GM18502 (cell line): ENCODE measurements at regions not wholly inside any gene's neighbourhood (a gene's known extent, or its start where the extent isn't known, plus 50 kb on each side); places are given as distances from the start of the nearest gene placed in this dataset.

Experiments used
- ATAC-seq: cut with Tn5 transposase; IDR thresholded peaks from one replicate; pipeline ENCODE4 v1.9.1; 2021; ENCODE audit warnings: mild to moderate bottlenecking; ENCODE audit not compliant: unreplicated experiment, poor library complexity

DNA sequence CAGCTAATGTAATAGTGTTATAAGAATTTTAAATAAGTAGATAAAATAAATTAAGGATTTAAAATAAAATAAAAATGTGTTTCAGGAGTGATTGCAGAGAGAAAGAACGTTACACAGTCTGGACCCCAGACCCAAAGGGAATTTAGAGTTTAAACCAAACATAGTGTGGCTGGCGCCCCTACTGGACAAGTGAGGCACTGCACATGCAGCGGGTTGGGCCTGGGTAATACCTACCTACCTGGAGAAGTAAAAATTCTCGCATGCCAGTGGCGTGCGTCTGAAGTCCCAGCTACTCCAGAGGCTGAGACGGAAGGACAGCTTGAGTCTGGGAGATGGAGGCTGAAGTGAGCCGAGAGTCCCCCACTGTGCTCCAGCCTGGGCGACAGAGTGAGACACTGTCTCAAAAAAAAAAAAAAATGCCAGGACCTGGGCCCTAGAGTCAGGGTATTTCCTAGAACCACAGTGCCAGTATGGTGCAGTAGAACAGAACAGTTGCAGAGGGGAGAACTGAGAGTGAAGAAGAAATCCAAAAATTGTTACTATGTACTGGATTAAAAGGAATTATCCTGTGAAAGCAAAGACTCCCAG lies 71.4 kb upstream of the TCF21 start:
- peak; percentile 64 for ATAC-seq

DNA sequence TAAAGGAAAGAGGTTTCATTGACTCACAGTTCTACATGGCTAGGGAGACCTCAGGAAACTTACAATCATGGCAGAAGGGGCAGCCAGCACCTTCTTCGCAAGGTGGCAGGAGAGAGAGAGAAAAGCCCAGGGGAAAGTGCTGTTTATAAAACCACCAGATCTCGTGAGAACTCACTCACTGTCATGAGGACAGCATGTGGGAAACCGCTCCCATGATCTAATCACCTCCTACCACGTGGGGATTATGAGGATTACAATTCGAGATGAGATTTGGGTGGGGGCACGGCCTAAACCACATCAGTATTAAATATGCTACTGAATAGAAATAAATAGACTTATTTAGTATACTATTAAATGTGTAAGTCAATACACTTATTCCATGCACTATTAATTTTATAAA lies 70.6 kb upstream of the TCF21 start:
- ATAC-seq, result no peak

DNA sequence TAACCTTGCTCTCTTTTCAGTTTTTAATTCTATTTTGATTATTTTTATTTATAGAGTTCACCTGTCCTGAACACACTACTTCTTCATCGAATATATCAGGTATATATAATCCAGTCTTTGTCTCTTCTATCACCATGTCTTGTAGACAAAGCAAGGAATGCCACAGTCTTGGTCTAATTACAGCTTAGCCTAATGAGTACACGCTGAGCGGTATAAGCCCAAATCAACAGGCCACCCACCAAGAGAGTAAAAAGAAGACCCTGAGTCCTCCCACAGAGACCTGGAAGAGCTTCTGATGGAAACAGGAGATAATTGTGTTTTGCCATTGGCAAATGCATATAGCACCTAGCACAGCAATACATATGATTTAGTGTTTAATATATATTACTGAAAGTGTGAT lies 68.7 kb upstream of the TCF21 start:
- ATAC-seq, result no peak

DNA sequence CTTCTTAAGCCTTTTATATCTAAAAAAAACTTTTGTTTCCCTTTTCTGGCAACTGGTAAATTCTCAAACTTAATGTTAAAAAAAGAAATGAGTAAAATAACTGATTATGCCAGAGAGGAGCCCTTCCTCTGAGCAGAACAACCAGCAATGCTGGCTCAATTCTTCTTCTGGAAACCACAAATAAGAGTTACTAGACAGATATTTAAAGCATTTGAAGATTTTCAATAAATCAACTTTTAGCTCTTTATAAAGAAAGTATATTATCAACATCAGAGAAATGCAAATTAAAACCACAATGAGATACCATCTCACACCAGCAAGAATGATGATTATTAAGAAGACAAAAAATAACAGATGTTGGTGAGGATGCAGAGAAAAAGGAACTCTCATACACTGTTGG lies 61.1 kb upstream of the TCF21 start:
- ATAC-seq, result no peak

DNA sequence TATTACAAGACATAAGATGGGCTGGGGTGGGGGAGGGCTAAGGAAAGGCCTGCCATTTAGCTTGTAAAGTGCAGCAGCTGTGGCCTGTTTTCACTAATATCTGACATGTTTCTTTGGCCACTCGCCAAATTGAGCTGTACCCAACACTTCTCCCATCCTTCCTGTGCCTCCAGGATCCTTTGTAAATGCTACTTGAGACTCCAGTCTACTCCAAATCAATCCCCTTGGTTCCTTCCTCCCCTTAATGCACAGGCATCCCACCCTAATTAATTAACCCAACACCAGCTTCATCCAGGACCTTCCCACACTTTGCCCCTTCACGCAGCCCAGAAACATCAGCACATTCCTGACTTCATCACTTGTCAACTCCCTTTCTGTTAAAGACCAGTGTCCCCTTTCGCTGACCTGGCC lies 55.0 kb upstream of the TCF21 start:
- no peak for ATAC-seq

DNA sequence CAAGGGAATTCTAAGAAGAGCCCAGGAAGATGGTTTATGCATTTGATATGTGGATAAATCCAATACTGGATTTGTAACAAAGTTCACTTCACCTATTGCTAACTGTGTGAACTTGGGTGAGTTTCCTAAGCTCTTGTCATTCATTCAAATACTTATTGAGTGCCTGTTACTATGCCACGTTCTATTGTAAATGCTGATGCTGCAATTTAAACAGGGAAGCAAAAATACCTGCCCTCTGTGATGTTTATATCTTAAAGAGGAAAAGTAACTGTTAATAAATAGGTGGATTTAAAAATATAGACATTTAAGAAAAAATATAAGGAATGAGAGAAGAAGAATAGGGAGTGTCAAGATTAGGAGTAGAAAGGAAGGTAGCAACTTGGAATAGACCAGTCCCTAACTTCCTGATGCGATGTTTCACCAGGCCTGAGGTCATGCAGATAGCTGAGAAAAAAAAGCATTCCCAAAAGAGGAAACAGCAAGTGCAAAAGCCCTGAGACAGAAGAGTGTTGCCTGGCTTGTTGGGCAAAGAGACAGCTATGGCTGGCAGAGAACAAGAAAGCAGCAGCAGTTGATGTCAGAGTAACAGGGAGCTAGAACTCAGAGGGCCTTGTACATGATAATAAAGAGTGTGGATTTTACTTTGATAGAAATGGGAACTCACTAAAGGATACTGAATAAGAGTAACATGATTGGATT lies 54.3 kb upstream of the TCF21 start:
- ATAC-seq, result no peak

DNA sequence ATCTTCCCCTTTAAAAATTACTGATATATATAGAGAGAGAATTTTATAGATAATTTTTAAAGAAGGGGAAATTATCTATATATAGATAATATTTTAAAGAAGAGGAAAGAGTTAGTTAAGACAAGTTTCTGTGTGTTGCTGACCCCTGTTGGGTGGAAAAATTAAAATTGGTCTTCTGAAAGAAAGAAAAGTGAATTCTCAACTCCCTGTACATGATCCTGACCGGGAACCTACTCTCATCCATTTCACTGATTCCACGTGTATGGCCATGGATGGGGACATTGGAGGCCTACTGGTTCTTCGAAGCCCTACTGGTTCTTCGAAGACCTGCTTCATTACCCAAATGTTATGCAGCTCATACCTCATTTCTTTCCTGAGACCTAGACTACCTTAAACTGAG lies 53.0 kb upstream of the TCF21 start:
- no peak for ATAC-seq

DNA sequence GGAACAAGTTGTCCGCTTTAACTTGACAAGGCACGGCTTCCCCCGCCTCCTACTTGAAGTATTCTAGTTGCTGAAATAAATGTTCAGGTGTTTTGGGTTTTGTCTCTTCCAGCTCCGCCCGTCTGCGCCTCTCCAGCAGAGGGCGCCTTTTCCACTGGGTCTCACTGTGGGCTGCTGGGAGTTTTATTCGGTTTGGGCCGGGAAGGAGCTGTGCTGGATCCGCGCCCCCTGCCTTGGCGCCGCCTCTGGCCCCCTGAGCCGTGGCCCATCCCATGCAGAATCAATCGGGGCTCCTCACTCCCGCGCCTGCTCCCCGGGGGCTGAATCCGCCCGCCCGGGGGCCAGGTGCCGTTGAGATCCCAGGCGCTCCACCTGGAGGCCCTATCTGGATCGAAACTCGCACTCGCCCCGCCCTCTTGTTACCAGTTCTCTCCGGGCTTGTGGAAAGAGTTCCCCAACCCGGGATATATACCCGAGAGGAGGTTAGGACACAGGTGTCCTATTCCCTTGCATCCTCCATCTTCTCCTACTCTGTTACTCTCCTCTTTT lies 51.0 kb upstream of the TCF21 start:
- ATAC-seq, result peak; percentile 84
